ENCODE measurements at regions not wholly inside any gene's neighbourhood (a gene's known extent, or its start where the extent isn't known, plus 50 kb on each side); places are given as distances from the start of the nearest gene placed in this dataset.

DNA sequence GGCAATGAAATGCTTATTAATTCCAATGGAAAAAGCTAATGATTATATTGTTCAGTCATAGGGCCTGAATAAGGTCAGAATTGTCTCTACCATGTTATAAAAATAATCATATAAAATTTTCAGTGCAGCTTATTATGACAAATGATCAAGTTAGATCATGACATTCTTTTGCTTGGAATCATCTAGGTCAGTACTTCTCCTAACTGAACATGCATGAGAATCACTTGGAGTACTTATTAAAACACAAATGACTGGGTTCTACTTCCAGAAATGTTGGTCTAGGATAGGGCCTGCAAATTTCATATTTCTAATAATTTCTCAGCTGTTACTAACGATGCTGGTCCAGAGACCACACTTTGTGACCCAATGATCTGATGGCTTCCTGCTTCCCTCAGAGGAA is 806.0 kb upstream of the ZNF608 start:
- TF ChIP-seq POLR2A (IDR thresholded peaks at IDR 0.05; ENCODE audit: low read length) (no peak), GATA1 (IDR thresholded peaks at IDR 0.05; ENCODE audit: low read depth, low read length) (no peak)

Measured in erythroblast (primary cell).